ACC112 (cell line): ENCODE measurements at regions not wholly inside any gene's neighbourhood (a gene's known extent, or its start where the extent isn't known, plus 50 kb on each side); places are given as distances from the start of the nearest gene placed in this dataset.

Experiments used
- H2AFZ ChIP-seq: fragments of 200-600 bp; sonication (generic); one replicate; pipeline ENCODE4 v1.6.0; 2017; ENCODE audit warnings: antibody characterized with exemption, low read length; ENCODE audit not compliant: unreplicated experiment
- H3K27ac ChIP-seq: fragments of 200-600 bp; sonication (generic); 2 replicates; pipeline ENCODE4 v1.5.1; 2014; ENCODE audit warnings: low read depth, mild to moderate bottlenecking, antibody characterized with exemption, low read length, moderate library complexity
- H3K27me3 ChIP-seq: fragments of 200-600 bp; sonication (generic); 2 replicates; pipeline ENCODE4 v1.6.1; 2014; ENCODE audit warnings: mild to moderate bottlenecking, antibody characterized with exemption, low read length, moderate library complexity, mixed read lengths; ENCODE audit not compliant: insufficient read depth
- H3K36me3 ChIP-seq: fragments of 200-600 bp; sonication (generic); 2 replicates; pipeline ENCODE4 v1.6.1; 2016; ENCODE audit warnings: mild to moderate bottlenecking, antibody characterized with exemption, low read length, moderate library complexity, mixed read lengths; ENCODE audit not compliant: insufficient read depth
- H3K4me1 ChIP-seq: fragments of 200-600 bp; sonication (generic); one replicate; pipeline ENCODE4 v1.6.1; 2016; ENCODE audit warnings: low read length, mixed read lengths; ENCODE audit not compliant: insufficient read depth, unreplicated experiment, control insufficient read depth
- H3K4me3 ChIP-seq: fragments of 200-600 bp; sonication (generic); 2 replicates; pipeline ENCODE4 v1.5.1; 2014; ENCODE audit warnings: mild to moderate bottlenecking, low read depth, low read length
- H3K79me2 ChIP-seq: fragments of 200-600 bp; sonication (generic); one replicate; pipeline ENCODE4 v1.6.0; 2016; ENCODE audit warnings: low read length; ENCODE audit not compliant: control insufficient read depth, unreplicated experiment, insufficient read depth

DNA sequence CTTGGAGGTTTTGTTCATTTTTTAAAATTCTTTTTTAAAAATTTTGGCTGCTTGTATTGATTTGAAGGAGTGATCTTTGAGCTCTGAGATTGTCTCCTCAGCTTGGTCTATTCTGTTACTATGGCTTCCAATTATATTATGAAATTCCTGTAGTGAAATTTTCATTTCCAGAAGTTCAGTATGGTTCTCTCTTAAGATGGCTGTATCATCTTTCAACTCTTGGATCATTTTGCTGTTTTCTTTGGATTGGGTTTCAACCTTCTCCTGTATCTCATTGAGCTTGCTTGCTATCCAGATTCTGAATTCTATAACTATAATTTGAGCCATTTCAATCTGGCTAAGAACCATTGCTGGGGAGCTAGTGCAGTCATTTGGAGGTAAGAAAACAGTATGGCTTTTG is 270.8 kb upstream of the NT5C1B start:
- no peaks in the 10 kb centered on the region for H3K27me3 ChIP-seq

GRCh38 chr2:18856765-18857164 is 267.4 kb upstream of the NT5C1B start:
- Histone ChIP-seq H3K27me3 (no peaks in the 10 kb centered on the region), H3K36me3 (no peaks in the 10 kb centered on the region), H3K79me2 (no peaks in the 10 kb centered on the region), H2AFZ (no peak overlapping the region), H3K4me3 (no peak overlapping the region), H3K27ac (no peak overlapping the region), H3K4me1 (no peaks in the 10 kb centered on the region)

More for the DNA sequence above, 270.8 kb upstream of the NT5C1B start:
- H3K36me3 ChIP-seq, result no peaks in the 10 kb centered on the region
- no peak overlapping the region for H3K27ac ChIP-seq
- H3K79me2 ChIP-seq, result no peaks in the 10 kb centered on the region
- H2AFZ ChIP-seq, result no peak overlapping the region
- H3K4me1 ChIP-seq, result no peaks in the 10 kb centered on the region
- H3K4me3 ChIP-seq, result no peak overlapping the region

GRCh38 chr2:18855027-18855426 is 265.7 kb upstream of the NT5C1B start:
- Histone ChIP-seq H3K36me3 (no peaks in the 10 kb centered on the region), H3K27ac (no peak overlapping the region), H2AFZ (no peak overlapping the region), H3K79me2 (no peaks in the 10 kb centered on the region), H3K4me1 (no peaks in the 10 kb centered on the region), H3K4me3 (no peak overlapping the region), H3K27me3 (no peaks in the 10 kb centered on the region)

DNA sequence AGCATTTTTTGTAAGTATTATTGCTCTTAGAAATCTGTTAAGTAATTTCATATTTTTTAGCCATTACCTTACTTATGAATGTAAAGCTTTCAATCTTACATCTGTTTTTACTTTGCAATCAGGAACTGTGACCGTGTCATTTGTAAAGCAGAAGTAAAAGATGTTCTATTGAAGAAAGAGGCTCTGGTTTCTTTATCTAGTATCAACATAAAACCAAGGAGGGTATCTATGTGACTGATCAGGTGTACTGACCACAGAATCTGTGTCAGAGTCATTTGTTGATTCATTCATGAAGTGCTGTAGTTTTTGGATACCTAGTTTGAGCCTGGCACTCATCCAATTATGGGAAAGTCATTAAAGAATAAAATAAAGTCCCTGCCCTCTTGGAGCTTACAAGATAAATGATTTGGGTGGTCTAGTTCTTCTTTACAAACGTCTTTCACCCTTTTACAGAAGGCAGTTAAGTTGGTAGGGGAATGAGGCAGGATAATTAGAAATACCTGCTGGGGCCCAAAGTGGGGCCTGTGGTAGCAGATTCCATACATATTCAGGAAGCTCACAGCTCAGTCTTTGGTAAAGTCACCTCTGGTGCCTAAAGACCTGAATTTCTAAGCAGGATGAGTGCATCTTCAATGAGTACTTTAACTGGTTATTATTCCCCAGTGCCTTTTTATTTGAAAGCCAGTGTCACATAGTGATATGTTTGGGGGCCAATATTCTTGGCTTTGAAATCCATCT is 260.6 kb upstream of the NT5C1B start:
- Histone ChIP-seq H3K36me3 (no peaks in the 10 kb centered on the region), H3K4me1 (no peaks in the 10 kb centered on the region), H3K27ac (no peak overlapping the region), H2AFZ (no peak overlapping the region), H3K4me3 (no peak overlapping the region), H3K79me2 (no peaks in the 10 kb centered on the region), H3K27me3 (no peaks in the 10 kb centered on the region)

DNA sequence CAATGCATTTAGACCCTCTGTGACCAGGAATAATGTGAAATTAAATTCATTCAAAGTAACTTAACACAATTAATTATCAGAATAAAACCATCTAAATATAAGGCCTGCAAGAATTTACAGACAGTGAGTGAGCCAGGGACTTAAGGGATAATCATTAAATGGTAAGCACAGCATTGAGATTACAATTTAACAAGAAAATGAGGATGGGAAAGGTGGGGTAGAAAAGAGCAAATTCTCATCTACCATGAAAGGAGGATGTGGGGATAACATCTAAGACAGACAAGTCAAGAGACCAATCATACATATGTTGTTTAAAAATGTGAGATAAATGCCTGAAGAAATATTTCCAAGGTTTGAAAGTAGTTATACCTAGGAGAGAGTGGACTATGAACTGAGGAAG is 259.3 kb upstream of the NT5C1B start:
- Histone ChIP-seq H3K27me3 (no peaks in the 10 kb centered on the region), H2AFZ (no peak overlapping the region), H3K36me3 (no peaks in the 10 kb centered on the region), H3K4me1 (no peaks in the 10 kb centered on the region), H3K27ac (no peak overlapping the region), H3K4me3 (no peak overlapping the region), H3K79me2 (no peaks in the 10 kb centered on the region)

- H3K27me3 ChIP-seq, result no peaks in the 10 kb centered on the region
Measured at GRCh38 chr2:18845854-18846445, 256.6 kb upstream of the NT5C1B start.

GRCh38 chr2:18842836-18843235 is 253.5 kb upstream of the NT5C1B start:
- no peak overlapping the region for H3K4me3 ChIP-seq
- no peaks in the 10 kb centered on the region for H3K79me2 ChIP-seq
- H3K27ac ChIP-seq, result no peak overlapping the region
- H2AFZ ChIP-seq, result no peak overlapping the region
- no peaks in the 10 kb centered on the region for H3K4me1 ChIP-seq
- no peaks in the 10 kb centered on the region for H3K36me3 ChIP-seq
- H3K27me3 ChIP-seq, result no peaks in the 10 kb centered on the region

More at GRCh38 chr2:18845854-18846445, 256.6 kb upstream of the NT5C1B start:
- no peaks in the 10 kb centered on the region for H3K36me3 ChIP-seq
- H3K27ac ChIP-seq, result no peak overlapping the region
- H3K4me1 ChIP-seq, result no peaks in the 10 kb centered on the region
- no peaks in the 10 kb centered on the region for H3K79me2 ChIP-seq
- H3K4me3 ChIP-seq, result no peak overlapping the region
- H2AFZ ChIP-seq, result no peak overlapping the region

- no peaks in the 10 kb centered on the region for H3K79me2 ChIP-seq
- H3K4me3 ChIP-seq, result no peak overlapping the region
- H3K27me3 ChIP-seq, result no peaks in the 10 kb centered on the region
- H3K4me1 ChIP-seq, result peaks cover 3% of the 10 kb centered on the region
- no peak overlapping the region for H3K27ac ChIP-seq
- no peak overlapping the region for H2AFZ ChIP-seq
- no peaks in the 10 kb centered on the region for H3K36me3 ChIP-seq
Measured at GRCh38 chr2:18841248-18842150, 252.1 kb upstream of the NT5C1B start.

- Histone ChIP-seq H3K27me3 (no peaks in the 10 kb centered on the region), H3K4me3 (no peak overlapping the region), H3K36me3 (no peaks in the 10 kb centered on the region), H3K79me2 (no peaks in the 10 kb centered on the region), H3K27ac (no peak overlapping the region), H2AFZ (no peak overlapping the region), H3K4me1 (peaks cover 33% of the 10 kb centered on the region)
Measured at GRCh38 chr2:18837240-18837639, 247.9 kb upstream of the NT5C1B start.

- Histone ChIP-seq H3K4me3 (no peak overlapping the region), H2AFZ (no peak overlapping the region), H3K4me1 (peaks cover 41% of the 10 kb centered on the region), H3K27ac (no peak overlapping the region), H3K36me3 (no peaks in the 10 kb centered on the region), H3K79me2 (no peaks in the 10 kb centered on the region), H3K27me3 (no peaks in the 10 kb centered on the region)
Measured at GRCh38 chr2:18836436-18836835, 247.1 kb upstream of the NT5C1B start.
